Tibial nerve (tissue), 3 donors: ENCODE measurements at regions not wholly inside any gene's neighbourhood (a gene's known extent, or its start where the extent isn't known, plus 50 kb on each side); places are given as distances from the start of the nearest gene placed in this dataset.
"Not testable (repeated sequence)": the region's sequence is repeated elsewhere in the genome, so short reads cannot be mapped to it uniquely, and the experiment has no call there.

ENCODE experiments used
- POLR2A ChIP-seq, 2 donors: fragments of 450-650 bp; IDR thresholded peaks; one replicate each; pipeline ENCODE4 v1.6.1; 2017; ENCODE audit warnings: antibody characterized with exemption in 2 of 2, mild to moderate bottlenecking in 2 of 2, moderate library complexity in 2 of 2
- TF ChIP-seq, protein P1 (sequence below), 5 experiments: fragments of 200-600 bp in 3 of 5; fragments of 450-650 bp in 2 of 5; sonication (generic) in 3 of 5; IDR thresholded peaks; one replicate each; pipeline ENCODE4 v1.5.1; 2016 to 2019; ENCODE audit warnings: antibody characterized with exemption in 5 of 5, mild to moderate bottlenecking in 3 of 5, moderate library complexity in 2 of 5

DNA sequence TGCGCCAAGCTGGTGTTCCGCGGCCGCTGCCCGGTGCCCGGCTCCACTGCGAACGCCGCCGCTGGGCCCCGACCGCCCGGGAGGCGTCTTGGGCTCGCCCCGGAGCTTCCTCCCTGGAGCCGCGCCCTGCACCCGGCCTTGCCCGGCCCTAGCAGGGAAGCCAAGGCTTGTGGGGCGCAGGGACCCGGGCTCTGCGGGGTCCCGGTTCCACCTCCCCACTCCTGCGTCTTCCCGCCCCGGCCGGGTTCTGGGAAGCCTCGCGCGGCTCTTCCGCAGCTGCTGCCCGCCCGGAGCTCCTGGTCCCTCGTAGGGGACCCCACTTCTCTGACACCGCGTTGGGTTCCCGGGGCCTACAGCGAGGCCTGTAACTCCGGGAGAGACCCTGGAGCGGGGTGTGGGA, 149.8 kb downstream of the OR4F15 start:
- TF ChIP-seq, protein P1, sequence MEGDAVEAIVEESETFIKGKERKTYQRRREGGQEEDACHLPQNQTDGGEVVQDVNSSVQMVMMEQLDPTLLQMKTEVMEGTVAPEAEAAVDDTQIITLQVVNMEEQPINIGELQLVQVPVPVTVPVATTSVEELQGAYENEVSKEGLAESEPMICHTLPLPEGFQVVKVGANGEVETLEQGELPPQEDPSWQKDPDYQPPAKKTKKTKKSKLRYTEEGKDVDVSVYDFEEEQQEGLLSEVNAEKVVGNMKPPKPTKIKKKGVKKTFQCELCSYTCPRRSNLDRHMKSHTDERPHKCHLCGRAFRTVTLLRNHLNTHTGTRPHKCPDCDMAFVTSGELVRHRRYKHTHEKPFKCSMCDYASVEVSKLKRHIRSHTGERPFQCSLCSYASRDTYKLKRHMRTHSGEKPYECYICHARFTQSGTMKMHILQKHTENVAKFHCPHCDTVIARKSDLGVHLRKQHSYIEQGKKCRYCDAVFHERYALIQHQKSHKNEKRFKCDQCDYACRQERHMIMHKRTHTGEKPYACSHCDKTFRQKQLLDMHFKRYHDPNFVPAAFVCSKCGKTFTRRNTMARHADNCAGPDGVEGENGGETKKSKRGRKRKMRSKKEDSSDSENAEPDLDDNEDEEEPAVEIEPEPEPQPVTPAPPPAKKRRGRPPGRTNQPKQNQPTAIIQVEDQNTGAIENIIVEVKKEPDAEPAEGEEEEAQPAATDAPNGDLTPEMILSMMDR (IDR thresholded peaks at IDR 0.05), result not testable (repeated sequence)
- TF ChIP-seq POLR2A (IDR thresholded peaks at IDR 0.05), result not testable (repeated sequence)
